Thyroid gland (tissue), 4 donors: ENCODE measurements at regions not wholly inside any gene's neighbourhood (a gene's known extent, or its start where the extent isn't known, plus 50 kb on each side); places are given as distances from the start of the nearest gene placed in this dataset.

Experiments
- CTCF ChIP-seq, 6 experiments: fragments of 200-600 bp in 3 of 6; fragments of 450-650 bp in 3 of 6; sonication (generic) in 3 of 6; IDR thresholded peaks; one replicate each; pipeline ENCODE4 v1.5.1; 2016 to 2019; ENCODE audit warnings: antibody characterized with exemption in 6 of 6, mild to moderate bottlenecking in 2 of 6, inconsistent platforms in 1 of 6, moderate library complexity in 1 of 6
- POLR2A ChIP-seq, 2 donors: fragments of 450-650 bp; IDR thresholded peaks; one replicate each; pipeline ENCODE4 v1.6.1; 2017; ENCODE audit warnings: antibody characterized with exemption in 2 of 2, mild to moderate bottlenecking in 2 of 2, moderate library complexity in 1 of 2

GRCh38 chr14:34093883-34094282 lies 143.0 kb upstream of the EGLN3 start:
- no peak for TF ChIP-seq CTCF (IDR thresholded peaks at IDR 0.05)
- TF ChIP-seq POLR2A (IDR thresholded peaks at IDR 0.05), result no peak
